ENCODE measurements at regions not wholly inside any gene's neighbourhood (a gene's known extent, or its start where the extent isn't known, plus 50 kb on each side); places are given as distances from the start of the nearest gene placed in this dataset.

- TF ChIP-seq POLR2A (IDR thresholded peaks at IDR 0.05) (no peak), CTCF (IDR thresholded peaks at IDR 0.05 in 8 of 11, conservative IDR thresholded peaks at IDR 0.05 in 3 of 11) (no peak), POLR2AphosphoS5 (IDR thresholded peaks at IDR 0.05) (no peak)
These were observed 65.7 kb upstream of the PARD3 start for GRCh38 chr10:34880817-34881216.

Data from spleen (tissue), 7 donors.